Keratinocyte (primary cell): ENCODE measurements at regions not wholly inside any gene's neighbourhood (a gene's known extent, or its start where the extent isn't known, plus 50 kb on each side); places are given as distances from the start of the nearest gene placed in this dataset.

Experiments used
- DNase-seq: peaks from one replicate; pipeline ENCODE4 v3.0.0-alpha.2; 2011; ENCODE audit warnings: low read depth, missing footprints, low spot score
- FAIRE-seq: peaks from 2 replicates; lab custom pipeline; 2011; peaks lifted over from hg19 to GRCh38; lab: Jason Lieb, UNC
- H2AFZ ChIP-seq: 2 replicates; pipeline ENCODE4 v1.6.0; 2012; ENCODE audit warnings: low read length, control low read depth, inconsistent platforms; ENCODE audit not compliant: control insufficient read depth
- H3K27ac ChIP-seq: 2 replicates; pipeline ENCODE4 v1.5.1; 2011; ENCODE audit warnings: low read length; ENCODE audit not compliant: control insufficient read depth, insufficient read depth
- H3K27me3 ChIP-seq: 3 replicates; pipeline ENCODE4 v1.6.0; 2011; ENCODE audit warnings: low read length; ENCODE audit not compliant: control insufficient read depth, insufficient read depth; ENCODE audit errors: extremely low read depth
- H3K36me3 ChIP-seq, 2 experiments: 2 replicates in 1 of 2; 3 replicates in 1 of 2; pipeline ENCODE4 v1.5.1; 2011; ENCODE audit warnings: low read length in 2 of 2, mild to moderate bottlenecking in 1 of 2; ENCODE audit not compliant: control insufficient read depth in 2 of 2, insufficient read depth in 2 of 2; ENCODE audit errors: extremely low read depth in 1 of 2
- H3K4me1 ChIP-seq: 3 replicates; pipeline ENCODE4 v1.5.1; 2011; ENCODE audit warnings: low read length; ENCODE audit not compliant: control insufficient read depth, insufficient read depth; ENCODE audit errors: extremely low read depth
- H3K4me2 ChIP-seq: 3 replicates; pipeline ENCODE4 v1.6.0; 2011; ENCODE audit warnings: low read depth, low read length; ENCODE audit not compliant: control insufficient read depth, insufficient read depth; ENCODE audit errors: extremely low read depth
- H3K4me3 ChIP-seq, 3 experiments: fragments of 200-600 bp in 1 of 3; sonication (generic) in 1 of 3; 2 replicates in 2 of 3; 3 replicates in 1 of 3; pipeline ENCODE4 v1.5.1; 2011 to 2016; ENCODE audit warnings: low read length in 3 of 3, mild to moderate bottlenecking in 3 of 3, control low read depth in 2 of 3, inconsistent platforms in 1 of 3, low read depth in 1 of 3, mixed read lengths in 1 of 3, mixed run types in 1 of 3, moderate library complexity in 1 of 3; ENCODE audit not compliant: control insufficient read depth in 2 of 3, insufficient read depth in 2 of 3; ENCODE audit errors: extremely low read depth in 1 of 3
- H3K79me2 ChIP-seq: 2 replicates; pipeline ENCODE4 v1.6.0; 2012; ENCODE audit warnings: low read length; ENCODE audit not compliant: control insufficient read depth, insufficient read depth
- H3K9ac ChIP-seq: 3 replicates; pipeline ENCODE4 v1.6.0; 2011; ENCODE audit warnings: low read length; ENCODE audit not compliant: control insufficient read depth, insufficient read depth; ENCODE audit errors: extremely low read depth
- H3K9me1 ChIP-seq: 3 replicates; pipeline ENCODE4 v1.6.0; 2011; ENCODE audit warnings: low read length; ENCODE audit not compliant: control insufficient read depth, insufficient read depth; ENCODE audit errors: extremely low read depth
- H3K9me3 ChIP-seq: 2 replicates; pipeline ENCODE4 v1.5.1; 2012; ENCODE audit warnings: low read depth, low read length; ENCODE audit not compliant: control insufficient read depth
- H4K20me1 ChIP-seq: 3 replicates; pipeline ENCODE4 v1.6.0; 2011; ENCODE audit warnings: low read length; ENCODE audit not compliant: control insufficient read depth, insufficient read depth; ENCODE audit errors: extremely low read depth
- EZH2 ChIP-seq: IDR thresholded peaks from one replicate; pipeline ENCODE4 v1.6.1; 2012; ENCODE audit warnings: inconsistent platforms, mild to moderate bottlenecking, low read length, moderate library complexity
- dilution Hi-C: fragments of 300-500 bp; cut with MboI; formaldehyde crosslinking; loops from one replicate; pipeline ENCODE4 v1.7.0; 2020; ENCODE audit warnings: low sequenced_read_pairs; ENCODE audit not compliant: extremely low pct_ligation_motif_present
- TF ChIP-seq, protein P1 (sequence below), 3 experiments: IDR thresholded peaks in 1 of 3; conservative IDR thresholded peaks in 1 of 3; optimal IDR thresholded peaks in 1 of 3; 2 replicates in 2 of 3; 3 replicates in 1 of 3; pipeline versions ENCODE3 to v1.5.1; 2011; ENCODE audit warnings: low read length in 3 of 3, mild to moderate bottlenecking in 3 of 3, moderate library complexity in 2 of 3, control low read depth in 1 of 3, inconsistent platforms in 1 of 3; ENCODE audit not compliant: insufficient read depth in 2 of 3; ENCODE audit errors: extremely low read depth in 1 of 3

- no peak overlapping the region for H3K4me2 ChIP-seq
- no peaks in the 10 kb centered on the region for H3K79me2 ChIP-seq
- H3K4me3 ChIP-seq, result no peak overlapping the region
- H3K27me3 ChIP-seq, result no peaks in the 10 kb centered on the region
- no peak overlapping the region for H3K9ac ChIP-seq
- no peaks in the 10 kb centered on the region for H3K9me1 ChIP-seq
- no peaks in the 10 kb centered on the region for H3K9me3 ChIP-seq
- no peak overlapping the region for H2AFZ ChIP-seq
- H3K36me3 ChIP-seq, result no peaks in the 10 kb centered on the region
- DNase-seq, result no peak
- H3K4me1 ChIP-seq, result no peaks in the 10 kb centered on the region
- dilution Hi-C loops, result no loop called here
- TF ChIP-seq, protein P1, sequence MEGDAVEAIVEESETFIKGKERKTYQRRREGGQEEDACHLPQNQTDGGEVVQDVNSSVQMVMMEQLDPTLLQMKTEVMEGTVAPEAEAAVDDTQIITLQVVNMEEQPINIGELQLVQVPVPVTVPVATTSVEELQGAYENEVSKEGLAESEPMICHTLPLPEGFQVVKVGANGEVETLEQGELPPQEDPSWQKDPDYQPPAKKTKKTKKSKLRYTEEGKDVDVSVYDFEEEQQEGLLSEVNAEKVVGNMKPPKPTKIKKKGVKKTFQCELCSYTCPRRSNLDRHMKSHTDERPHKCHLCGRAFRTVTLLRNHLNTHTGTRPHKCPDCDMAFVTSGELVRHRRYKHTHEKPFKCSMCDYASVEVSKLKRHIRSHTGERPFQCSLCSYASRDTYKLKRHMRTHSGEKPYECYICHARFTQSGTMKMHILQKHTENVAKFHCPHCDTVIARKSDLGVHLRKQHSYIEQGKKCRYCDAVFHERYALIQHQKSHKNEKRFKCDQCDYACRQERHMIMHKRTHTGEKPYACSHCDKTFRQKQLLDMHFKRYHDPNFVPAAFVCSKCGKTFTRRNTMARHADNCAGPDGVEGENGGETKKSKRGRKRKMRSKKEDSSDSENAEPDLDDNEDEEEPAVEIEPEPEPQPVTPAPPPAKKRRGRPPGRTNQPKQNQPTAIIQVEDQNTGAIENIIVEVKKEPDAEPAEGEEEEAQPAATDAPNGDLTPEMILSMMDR (optimal IDR thresholded peaks at IDR 0.05 in 1 of 3, IDR thresholded peaks at IDR 0.05 in 1 of 3, conservative IDR thresholded peaks at IDR 0.05 in 1 of 3; ENCODE audit: extremely low read depth in 1 of 3, insufficient read depth in 2 of 3, low read length in 3 of 3), result no peak
- no peak for TF ChIP-seq EZH2
- no peak for FAIRE-seq
- H3K27ac ChIP-seq, result no peak overlapping the region
- H4K20me1 ChIP-seq, result no peaks in the 10 kb centered on the region
Observed at GRCh38 chr11:127966821-127967220, 620.5 kb downstream of the ETS1 start.

GRCh38 chr11:127965939-127966668 lies 621.3 kb downstream of the ETS1 start:
- H2AFZ ChIP-seq, result no peak overlapping the region
- FAIRE-seq, result no peak
- no peaks in the 10 kb centered on the region for H3K4me1 ChIP-seq
- H4K20me1 ChIP-seq, result no peaks in the 10 kb centered on the region
- no peaks in the 10 kb centered on the region for H3K9me3 ChIP-seq
- dilution Hi-C loops, result no loop called here
- no peaks in the 10 kb centered on the region for H3K79me2 ChIP-seq
- H3K27ac ChIP-seq, result no peak overlapping the region
- no peak overlapping the region for H3K4me3 ChIP-seq
- no peak overlapping the region for H3K4me2 ChIP-seq
- no peaks in the 10 kb centered on the region for H3K27me3 ChIP-seq
- no peaks in the 10 kb centered on the region for H3K36me3 ChIP-seq
- no peak for DNase-seq
- no peak overlapping the region for H3K9ac ChIP-seq
- TF ChIP-seq EZH2, result no peak
- TF ChIP-seq, protein P1 (optimal IDR thresholded peaks at IDR 0.05 in 1 of 3, IDR thresholded peaks at IDR 0.05 in 1 of 3, conservative IDR thresholded peaks at IDR 0.05 in 1 of 3; ENCODE audit: extremely low read depth in 1 of 3, insufficient read depth in 2 of 3, low read length in 3 of 3), result no peak
- no peaks in the 10 kb centered on the region for H3K9me1 ChIP-seq
